HAP-1 (cell line): ENCODE measurements at regions not wholly inside any gene's neighbourhood (a gene's known extent, or its start where the extent isn't known, plus 50 kb on each side); places are given as distances from the start of the nearest gene placed in this dataset.
A peak's percentile ranks its signal among the peaks of the same experiment; 100 is the strongest.

Experiments used
- DNase-seq, 2 experiments: peaks; one replicate each; pipeline ENCODE4 v3.0.0-alpha.2; 2016 to 2020; ENCODE audit warnings: low spot score in 2 of 2
- H3K27me3 ChIP-seq: fragments of 250-450 bp; sonication (Bioruptor Pico); 2 replicates; pipeline ENCODE4 v1.5.1; 2020; ENCODE audit warnings: low read depth, mild to moderate bottlenecking, moderate library complexity
- H3K36me3 ChIP-seq: fragments of 250-450 bp; sonication (Bioruptor Pico); replicated peaks from 2 replicates; pipeline ENCODE4 v1.5.1; 2020; ENCODE audit warnings: mild to moderate bottlenecking
- H3K4me1 ChIP-seq: fragments of 250-450 bp; sonication (Bioruptor Pico); 2 replicates; pipeline ENCODE4 v1.5.1; 2020; ENCODE audit warnings: mild to moderate bottlenecking
- H3K4me3 ChIP-seq: fragments of 250-450 bp; sonication (Bioruptor Pico); 2 replicates; pipeline ENCODE4 v1.5.1; 2020; ENCODE audit warnings: mild to moderate bottlenecking, moderate library complexity
- H3K9me3 ChIP-seq: fragments of 250-450 bp; sonication (Bioruptor Pico); 2 replicates; pipeline ENCODE4 v1.5.1; 2020; ENCODE audit warnings: mild to moderate bottlenecking, moderate library complexity
- in situ Hi-C: fragments of 300-500 bp; cut with MboI; formaldehyde crosslinking; loops from 3 replicates; pipeline ENCODE4 v1.14.3; 2020; ENCODE audit warnings: low sequenced_read_pairs, inconsistent platforms, mixed read lengths

GRCh38 chr2:174697255-174697654, 67.0 kb downstream of the CHRNA1 start:
- Histone ChIP-seq H3K36me3 (no peaks in the 10 kb centered on the region), H3K9me3 (no peaks in the 10 kb centered on the region; the same call in 1 of the 2 replicates), H3K27me3 (peaks cover 8% of the 10 kb centered on the region; the same call in 1 of the 2 replicates), H3K4me3 (no peak overlapping the region), H3K4me1 (no peaks in the 10 kb centered on the region)
- in situ Hi-C loops, result loop anchor here (10.0 kb wide), 1 partner anchor 232 kb away; no protein-coding TSS in a partner anchor
- peak; percentile 65 to 82 for DNase-seq

- in situ Hi-C loops, result loop anchor here (10.0 kb wide), 1 partner anchor 230 kb away; no protein-coding TSS in a partner anchor
- Histone ChIP-seq H3K36me3 (no peaks in the 10 kb centered on the region), H3K27me3 (peaks cover 8% of the 10 kb centered on the region; the same call in 1 of the 2 replicates), H3K9me3 (no peaks in the 10 kb centered on the region; the same call in 1 of the 2 replicates), H3K4me1 (no peaks in the 10 kb centered on the region), H3K4me3 (no peak overlapping the region)
- no peak for DNase-seq
Measured at GRCh38 chr2:174694920-174695319, 69.4 kb downstream of the CHRNA1 start.

- in situ Hi-C loops, result loop anchor here (10.0 kb wide), 1 partner anchor 230 kb away; no protein-coding TSS in a partner anchor
- no peaks in the 10 kb centered on the region for H3K4me1 ChIP-seq
Measured at GRCh38 chr2:174694196-174694878, 69.9 kb downstream of the CHRNA1 start.

GRCh38 chr2:174693344-174693743, 70.9 kb downstream of the CHRNA1 start:
- H3K36me3 ChIP-seq, result no peaks in the 10 kb centered on the region
- H3K4me3 ChIP-seq, result no peak overlapping the region
- peaks cover 8% of the 10 kb centered on the region; the same call in 1 of the 2 replicates for H3K27me3 ChIP-seq
- in situ Hi-C loops, result loop anchor here (10.0 kb wide), 1 partner anchor 229 kb away; no protein-coding TSS in a partner anchor
- no peak for DNase-seq
- H3K4me1 ChIP-seq, result no peaks in the 10 kb centered on the region
- no peaks in the 10 kb centered on the region; the same call in 1 of the 2 replicates for H3K9me3 ChIP-seq

More at GRCh38 chr2:174694196-174694878, 69.9 kb downstream of the CHRNA1 start:
- H3K9me3 ChIP-seq, result no peaks in the 10 kb centered on the region; the same call in 1 of the 2 replicates
- no peak overlapping the region for H3K4me3 ChIP-seq
- DNase-seq, result no peak
- no peaks in the 10 kb centered on the region for H3K36me3 ChIP-seq
- peaks cover 8% of the 10 kb centered on the region; the same call in 1 of the 2 replicates for H3K27me3 ChIP-seq

GRCh38 chr2:174692256-174692919, 71.9 kb downstream of the CHRNA1 start:
- Histone ChIP-seq H3K9me3 (no peaks in the 10 kb centered on the region; the same call in 1 of the 2 replicates), H3K4me1 (no peaks in the 10 kb centered on the region), H3K36me3 (no peaks in the 10 kb centered on the region), H3K27me3 (peaks cover 8% of the 10 kb centered on the region; the same call in 1 of the 2 replicates), H3K4me3 (no peak overlapping the region)
- in situ Hi-C loops, result loop anchor here (10.0 kb wide), 1 partner anchor 228 kb away; no protein-coding TSS in a partner anchor
- no peak for DNase-seq

GRCh38 chr2:174691201-174691779, 73.0 kb downstream of the CHRNA1 start:
- H3K27me3 ChIP-seq, result peaks cover 8% of the 10 kb centered on the region; the same call in 1 of the 2 replicates
- H3K4me1 ChIP-seq, result no peaks in the 10 kb centered on the region
- no peak for DNase-seq
- no peaks in the 10 kb centered on the region for H3K36me3 ChIP-seq
- no peaks in the 10 kb centered on the region; the same call in 1 of the 2 replicates for H3K9me3 ChIP-seq
- in situ Hi-C loops, result loop anchor here (10.0 kb wide), 1 partner anchor 226 kb away; no protein-coding TSS in a partner anchor
- no peak overlapping the region for H3K4me3 ChIP-seq

GRCh38 chr2:174690026-174690425, 74.2 kb downstream of the CHRNA1 start:
- in situ Hi-C loops, result loop anchor here (10.0 kb wide), 1 partner anchor 225 kb away; no protein-coding TSS in a partner anchor
- Histone ChIP-seq H3K4me1 (peaks cover 3% of the 10 kb centered on the region; the same call in 1 of the 2 replicates), H3K27me3 (peaks cover 8% of the 10 kb centered on the region; the same call in 1 of the 2 replicates), H3K4me3 (no peak overlapping the region), H3K9me3 (no peaks in the 10 kb centered on the region; the same call in 1 of the 2 replicates), H3K36me3 (no peaks in the 10 kb centered on the region)
- no peak for DNase-seq

- no peaks in the 10 kb centered on the region; the same call in 1 of the 2 replicates for H3K9me3 ChIP-seq
- in situ Hi-C loops, result no loop called here
- peak in 1 of 2 experiments; percentile 25 for DNase-seq
- H3K27me3 ChIP-seq, result 0 out of 2 replicates have a peak, but pooled peaks cover 3% of the 10 kb centered on the region
- peaks cover 4% of the 10 kb centered on the region for H3K4me1 ChIP-seq
- no peaks in the 10 kb centered on the region for H3K36me3 ChIP-seq
- no peak overlapping the region for H3K4me3 ChIP-seq
Measured at GRCh38 chr2:174688079-174688478, 76.2 kb downstream of the CHRNA1 start.

GRCh38 chr2:174686430-174686829, 77.8 kb downstream of the CHRNA1 start:
- H3K9me3 ChIP-seq, result no peaks in the 10 kb centered on the region
- in situ Hi-C loops, result no loop called here
- peaks cover 6% of the 10 kb centered on the region for H3K4me1 ChIP-seq
- 0 out of 2 replicates have a peak, but pooled peaks cover 3% of the 10 kb centered on the region for H3K27me3 ChIP-seq
- H3K36me3 ChIP-seq, result no peaks in the 10 kb centered on the region
- H3K4me3 ChIP-seq, result no peak overlapping the region
- no peak for DNase-seq

- Histone ChIP-seq H3K4me1 (peaks cover 8% of the 10 kb centered on the region), H3K27me3 (0 out of 2 replicates have a peak, but pooled peaks cover 3% of the 10 kb centered on the region), H3K4me3 (peak overlapping the region; percentile 56), H3K36me3 (no peaks in the 10 kb centered on the region; the same call in 1 of the 2 replicates), H3K9me3 (no peaks in the 10 kb centered on the region)
- DNase-seq, result peak in 1 of 2 experiments; percentile 14
- in situ Hi-C loops, result no loop called here
Measured at GRCh38 chr2:174683392-174683759, 80.9 kb downstream of the CHRNA1 start.

GRCh38 chr2:174682578-174683391, 81.5 kb downstream of the CHRNA1 start:
- peaks cover 8% of the 10 kb centered on the region for H3K4me1 ChIP-seq
- in situ Hi-C loops, result no loop called here
- peak overlapping the region; percentile 56 for H3K4me3 ChIP-seq
- no peaks in the 10 kb centered on the region for H3K9me3 ChIP-seq
- H3K36me3 ChIP-seq, result no peaks in the 10 kb centered on the region; the same call in 1 of the 2 replicates
- 0 out of 2 replicates have a peak, but pooled peaks cover 3% of the 10 kb centered on the region for H3K27me3 ChIP-seq
- peak; percentile 16 to 78 for DNase-seq

- in situ Hi-C loops, result no loop called here
- Histone ChIP-seq H3K9me3 (no peaks in the 10 kb centered on the region), H3K4me3 (peak overlapping the region; percentile 56), H3K36me3 (no peaks in the 10 kb centered on the region; the same call in 1 of the 2 replicates), H3K4me1 (peaks cover 8% of the 10 kb centered on the region), H3K27me3 (0 out of 2 replicates have a peak, but pooled peaks cover 3% of the 10 kb centered on the region)
- DNase-seq, result peak in 1 of 2 experiments; percentile 62
Measured at GRCh38 chr2:174682007-174682577, 82.2 kb downstream of the CHRNA1 start.
